Colonic mucosa (tissue), 4 donors: ENCODE measurements at regions not wholly inside any gene's neighbourhood (a gene's known extent, or its start where the extent isn't known, plus 50 kb on each side); places are given as distances from the start of the nearest gene placed in this dataset.

Experiments used
- DNase-seq: peaks from one replicate; pipeline ENCODE4 v3.0.0-alpha.2; 2020
- H3K27ac ChIP-seq: fragments of 200-600 bp; one replicate; pipeline ENCODE4 v1.8.0; 2021
- H3K27me3 ChIP-seq: fragments of 200-600 bp; one replicate; pipeline ENCODE4 v1.8.0; 2021
- H3K36me3 ChIP-seq: fragments of 200-600 bp; one replicate; pipeline ENCODE4 v1.8.0; 2021
- H3K4me1 ChIP-seq: fragments of 200-600 bp; one replicate; pipeline ENCODE4 v1.8.0; 2021; ENCODE audit warnings: mild to moderate bottlenecking
- H3K4me3 ChIP-seq: fragments of 200-600 bp; one replicate; pipeline ENCODE4 v1.8.0; 2021
- H3K9ac ChIP-seq, 2 donors: one replicate each; pipeline ENCODE4 v1.7.0; 2013; ENCODE audit warnings: control low read depth in 2 of 2, low read depth in 2 of 2, low read length in 2 of 2
- H3K9me3 ChIP-seq: fragments of 200-600 bp; one replicate; pipeline ENCODE4 v1.8.0; 2021
- intact Hi-C: fragments of 100-400 bp; cut with DNase I; formaldehyde crosslinking; loops from one replicate; pipeline ENCODE4 v1.14.1; 2022
- TF ChIP-seq, protein P1 (sequence below): fragments of 200-600 bp; IDR thresholded peaks from one replicate; pipeline ENCODE4 v1.8.0; 2022; ENCODE audit warnings: antibody characterized with exemption, mild to moderate bottlenecking
- donor health status: healthy.
- donor health status: DM: no; HTN: no; CAD: no.
- donor health status: DM: no; HTN: no; CAD: no.

DNA sequence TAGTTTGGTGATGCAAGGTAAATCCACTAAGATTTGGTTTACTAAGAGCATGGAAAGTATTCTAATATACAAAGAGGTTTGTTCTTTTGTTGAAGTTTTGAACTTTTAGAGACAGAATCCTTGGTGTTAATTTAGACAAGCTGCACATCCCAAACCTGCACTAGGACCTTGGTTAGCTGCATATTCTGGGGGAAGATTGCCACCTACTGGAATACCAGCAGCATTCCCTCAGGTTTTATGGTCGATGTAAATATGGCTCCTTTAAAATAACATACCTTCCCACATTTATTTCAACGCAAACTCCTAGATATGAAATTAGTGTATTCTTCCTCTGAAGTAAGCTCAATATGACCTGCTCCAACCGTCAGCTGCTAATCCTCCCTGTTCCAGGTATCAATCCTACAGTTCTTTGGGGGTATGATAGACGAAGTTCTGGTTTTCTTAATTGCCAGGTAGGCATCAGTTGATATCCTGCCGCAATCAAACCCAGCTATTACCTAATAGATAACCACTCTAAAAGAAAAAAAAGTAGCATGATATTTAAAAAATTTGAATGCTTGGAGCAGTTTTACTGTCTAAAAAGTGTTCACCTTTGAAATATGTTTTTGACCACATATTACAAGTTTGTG, 624.1 kb downstream of the ISL1 start:
- Histone ChIP-seq H3K27ac (no peak overlapping the region), H3K9ac (no peak overlapping the region), H3K9me3 (no peaks in the 10 kb centered on the region), H3K36me3 (no peaks in the 10 kb centered on the region), H3K4me3 (no peak overlapping the region), H3K27me3 (no peaks in the 10 kb centered on the region), H3K4me1 (no peaks in the 10 kb centered on the region)
- intact Hi-C loops, result loop anchor here (2.0 to 5.0 kb wide), 2 partner anchors 630 to 1049 kb away; no protein-coding TSS in a partner anchor
- TF ChIP-seq, protein P1, sequence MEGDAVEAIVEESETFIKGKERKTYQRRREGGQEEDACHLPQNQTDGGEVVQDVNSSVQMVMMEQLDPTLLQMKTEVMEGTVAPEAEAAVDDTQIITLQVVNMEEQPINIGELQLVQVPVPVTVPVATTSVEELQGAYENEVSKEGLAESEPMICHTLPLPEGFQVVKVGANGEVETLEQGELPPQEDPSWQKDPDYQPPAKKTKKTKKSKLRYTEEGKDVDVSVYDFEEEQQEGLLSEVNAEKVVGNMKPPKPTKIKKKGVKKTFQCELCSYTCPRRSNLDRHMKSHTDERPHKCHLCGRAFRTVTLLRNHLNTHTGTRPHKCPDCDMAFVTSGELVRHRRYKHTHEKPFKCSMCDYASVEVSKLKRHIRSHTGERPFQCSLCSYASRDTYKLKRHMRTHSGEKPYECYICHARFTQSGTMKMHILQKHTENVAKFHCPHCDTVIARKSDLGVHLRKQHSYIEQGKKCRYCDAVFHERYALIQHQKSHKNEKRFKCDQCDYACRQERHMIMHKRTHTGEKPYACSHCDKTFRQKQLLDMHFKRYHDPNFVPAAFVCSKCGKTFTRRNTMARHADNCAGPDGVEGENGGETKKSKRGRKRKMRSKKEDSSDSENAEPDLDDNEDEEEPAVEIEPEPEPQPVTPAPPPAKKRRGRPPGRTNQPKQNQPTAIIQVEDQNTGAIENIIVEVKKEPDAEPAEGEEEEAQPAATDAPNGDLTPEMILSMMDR, result peak; percentile 51
- DNase-seq, result peak; percentile 26

DNA sequence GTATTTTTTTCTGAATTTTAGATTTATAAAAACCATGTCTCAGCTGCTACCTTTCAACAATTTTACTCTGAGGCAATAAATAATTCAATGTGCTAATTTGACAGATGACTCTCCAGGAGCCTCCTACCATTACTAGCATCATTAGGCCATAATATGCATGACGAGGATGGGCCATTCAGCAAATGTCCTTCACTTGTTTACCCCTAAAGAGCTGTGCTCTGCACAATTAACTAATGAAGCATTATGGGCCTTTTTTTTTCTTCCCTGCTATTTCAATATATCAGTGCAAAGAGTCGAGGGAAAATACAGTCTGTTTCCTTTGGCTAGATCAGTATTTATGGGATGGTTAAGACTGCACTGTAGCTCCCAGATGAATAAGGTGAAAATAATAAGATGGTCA, 627.2 kb downstream of the ISL1 start:
- H3K27me3 ChIP-seq, result no peaks in the 10 kb centered on the region
- TF ChIP-seq, protein P1, result no peak
- intact Hi-C loops, result no loop called here

GRCh38 chr5:52013523-52013922, 630.3 kb downstream of the ISL1 start:
- Histone ChIP-seq H3K9me3 (no peaks in the 10 kb centered on the region), H3K36me3 (no peaks in the 10 kb centered on the region), H3K4me1 (no peaks in the 10 kb centered on the region), H3K9ac (no peak overlapping the region), H3K27me3 (no peaks in the 10 kb centered on the region), H3K4me3 (no peak overlapping the region), H3K27ac (no peak overlapping the region)
- intact Hi-C loops, result no loop called here
- no peak for DNase-seq
- TF ChIP-seq, protein P1, result no peak

More for the DNA sequence above, 627.2 kb downstream of the ISL1 start:
- Histone ChIP-seq H3K4me1 (no peaks in the 10 kb centered on the region), H3K4me3 (no peak overlapping the region), H3K27ac (no peak overlapping the region), H3K36me3 (no peaks in the 10 kb centered on the region), H3K9ac (no peak overlapping the region), H3K9me3 (no peaks in the 10 kb centered on the region)
- DNase-seq, result no peak

- no peak overlapping the region for H3K27ac ChIP-seq
- H3K9ac ChIP-seq, result no peak overlapping the region
- no peak for DNase-seq
- no peaks in the 10 kb centered on the region for H3K27me3 ChIP-seq
- H3K4me3 ChIP-seq, result no peak overlapping the region
- TF ChIP-seq, protein P1, result no peak
- no peaks in the 10 kb centered on the region for H3K9me3 ChIP-seq
- no peaks in the 10 kb centered on the region for H3K4me1 ChIP-seq
- intact Hi-C loops, result no loop called here
- H3K36me3 ChIP-seq, result no peaks in the 10 kb centered on the region
These were observed 632.5 kb downstream of the ISL1 start for GRCh38 chr5:52015760-52016159.

DNA sequence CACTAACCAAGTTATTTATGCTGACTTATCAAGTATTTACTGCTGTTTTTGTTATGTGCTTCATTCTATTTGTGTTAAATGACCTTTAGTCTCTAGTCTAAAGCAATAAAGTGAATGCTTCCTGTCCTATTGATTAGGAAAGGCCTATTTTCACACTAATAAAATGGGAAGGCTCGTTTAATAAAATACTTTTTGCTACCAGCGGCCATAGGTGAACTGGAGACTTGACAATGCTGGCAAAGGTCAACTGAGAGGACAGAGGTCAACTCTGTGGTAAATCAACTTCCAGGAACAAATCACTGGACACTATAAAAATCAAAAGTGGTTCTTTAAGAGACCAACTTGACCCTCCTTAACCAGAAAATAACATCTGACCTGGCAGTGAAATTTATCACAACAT, 634.3 kb downstream of the ISL1 start:
- Histone ChIP-seq H3K27me3 (no peaks in the 10 kb centered on the region), H3K9ac (no peak overlapping the region), H3K4me3 (no peak overlapping the region), H3K9me3 (no peaks in the 10 kb centered on the region), H3K27ac (no peak overlapping the region), H3K4me1 (no peaks in the 10 kb centered on the region), H3K36me3 (no peaks in the 10 kb centered on the region)
- intact Hi-C loops, result no loop called here
- TF ChIP-seq, protein P1, result no peak
- no peak for DNase-seq
